Upper lobe of left lung (tissue), 6 donors: ENCODE measurements at regions not wholly inside any gene's neighbourhood (a gene's known extent, or its start where the extent isn't known, plus 50 kb on each side); places are given as distances from the start of the nearest gene placed in this dataset.

Source experiments
- ATAC-seq, 2 donors: fragments of 200-7000 bp; cut with Tn5 transposase; one replicate each; pipeline ENCODE4 v1.9.1; 2022; ENCODE audit warnings: mild to moderate bottlenecking in 2 of 2, moderate library complexity in 2 of 2; ENCODE audit not compliant: low FRiP score in 2 of 2
- DNase-seq, 2 donors: peaks; one replicate each; pipeline ENCODE4 v3.0.0-alpha.2; 2019 to 2020
- H3K27ac ChIP-seq, 4 donors: fragments of 200-600 bp; sonication (generic); one replicate each; pipeline ENCODE4 v1.5.1; 2016 to 2019
- H3K27me3 ChIP-seq, 4 donors: fragments of 200-600 bp; sonication (generic); one replicate each; pipeline ENCODE4 v1.5.1; 2017 to 2019
- H3K36me3 ChIP-seq, 4 donors: fragments of 200-600 bp; sonication (generic); one replicate each; pipeline ENCODE4 v1.5.1; 2016 to 2019
- H3K4me1 ChIP-seq, 4 donors: fragments of 200-600 bp; sonication (generic); one replicate each; pipeline ENCODE4 v1.5.1; 2018 to 2019
- H3K4me3 ChIP-seq, 4 donors: fragments of 200-600 bp; sonication (generic); one replicate each; pipeline ENCODE4 v1.5.1; 2017 to 2019; ENCODE audit warnings: mild to moderate bottlenecking in 2 of 4, moderate library complexity in 1 of 4
- H3K9me3 ChIP-seq, 4 donors: fragments of 200-600 bp; sonication (generic); one replicate each; pipeline ENCODE4 v1.5.1; 2018 to 2019
- CTCF ChIP-seq, 6 experiments: fragments of 450-650 bp in 4 of 6; fragments of 200-600 bp in 2 of 6; sonication (generic) in 2 of 6; IDR thresholded peaks; one replicate each; pipeline ENCODE4 v1.5.1; 2016 to 2019; ENCODE audit warnings: antibody characterized with exemption in 6 of 6
- EP300 ChIP-seq, 4 donors: sonication (generic); formaldehyde crosslinking; IDR thresholded peaks; one replicate each; pipeline ENCODE4 v1.5.1; 2017; ENCODE audit warnings: antibody characterized with exemption in 4 of 4, control low read depth in 2 of 4
- POLR2A ChIP-seq, 4 donors: fragments of 450-650 bp; IDR thresholded peaks; one replicate each; pipeline ENCODE4 v1.5.1; 2016 to 2017; ENCODE audit warnings: antibody characterized with exemption in 4 of 4, mild to moderate bottlenecking in 2 of 4
- POLR2AphosphoS5 ChIP-seq, 2 donors: sonication (generic); formaldehyde crosslinking; IDR thresholded peaks; one replicate each; pipeline ENCODE4 v1.5.1; 2017; ENCODE audit warnings: antibody characterized with exemption in 2 of 2
- WGBS, 2 donors: methylation state at CpG; one replicate each; pipeline ENCODE4 v1.1.5; 2017 to 2018; 5-methylcytosine and 5-hydroxymethylcytosine counted together
- donor health status: DM: no; HTN: no; CAD: no; lungs with moderate emphysema.
- donor health status: DM: no; HTN: yes; CAD: no; lungs with severe emphysema.

DNA sequence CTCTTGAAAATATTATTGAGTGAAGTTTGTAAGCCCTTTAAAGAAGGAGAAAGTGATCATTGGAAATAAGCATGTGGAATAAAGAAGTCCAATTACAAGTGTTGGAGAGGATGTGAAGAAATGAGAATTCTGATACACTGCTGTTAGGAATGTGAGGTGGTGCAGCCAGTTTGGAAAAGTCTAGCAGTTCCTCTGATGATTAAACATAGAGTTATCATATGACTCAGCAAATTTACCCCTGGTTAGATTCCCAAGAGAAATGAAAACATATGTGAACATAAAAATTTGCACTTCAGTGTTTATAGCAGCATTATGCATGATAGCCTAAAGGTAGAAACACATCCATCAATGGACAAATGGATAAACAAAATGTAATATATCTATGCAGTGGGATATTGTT is 319.9 kb downstream of the AEBP2 start:
- DNase-seq = no peak
- ATAC-seq = no peak

GRCh38 chr12:19760611-19761010 is 321.3 kb downstream of the AEBP2 start:
- Histone ChIP-seq H3K9me3 (no peaks in the 10 kb centered on the region), H3K27me3 (no peaks in the 10 kb centered on the region), H3K27ac (no peak overlapping the region), H3K36me3 (no peaks in the 10 kb centered on the region), H3K4me1 (no peaks in the 10 kb centered on the region), H3K4me3 (no peak overlapping the region)
- ATAC-seq = no peak
- TF ChIP-seq CTCF (IDR thresholded peaks at IDR 0.05) (no peak), EP300 (IDR thresholded peaks at IDR 0.05) (no peak), POLR2AphosphoS5 (IDR thresholded peaks at IDR 0.05) (no peak), POLR2A (IDR thresholded peaks at IDR 0.05) (no peak)
- WGBS, 2 donors = 86 to 91% methylated on average over 2 of the region's 2 CpGs
- DNase-seq = no peak

More for the DNA sequence above, 319.9 kb downstream of the AEBP2 start:
- no peaks in the 10 kb centered on the region for H3K36me3 ChIP-seq
- H3K27me3 ChIP-seq = no peaks in the 10 kb centered on the region
- no peak overlapping the region for H3K4me3 ChIP-seq
- TF ChIP-seq POLR2AphosphoS5 (IDR thresholded peaks at IDR 0.05) (no peak), POLR2A (IDR thresholded peaks at IDR 0.05) (no peak), CTCF (IDR thresholded peaks at IDR 0.05) (no peak), EP300 (IDR thresholded peaks at IDR 0.05) (no peak)
- no peaks in the 10 kb centered on the region for H3K9me3 ChIP-seq
- H3K4me1 ChIP-seq = no peaks in the 10 kb centered on the region
- H3K27ac ChIP-seq = no peak overlapping the region

GRCh38 chr12:19761463-19761862 is 322.2 kb downstream of the AEBP2 start:
- no peak overlapping the region for H3K4me3 ChIP-seq
- no peaks in the 10 kb centered on the region for H3K27me3 ChIP-seq
- no peak for DNase-seq
- TF ChIP-seq POLR2A (IDR thresholded peaks at IDR 0.05) = no peak
- ATAC-seq = peak in 1 of 2 donors; percentile 38
- no peaks in the 10 kb centered on the region for H3K9me3 ChIP-seq
- no peak overlapping the region for H3K27ac ChIP-seq
- 69 to 82% methylated on average over 1 of the region's 1 CpG for WGBS, 2 donors
- no peaks in the 10 kb centered on the region for H3K4me1 ChIP-seq
- H3K36me3 ChIP-seq = no peaks in the 10 kb centered on the region

- TF ChIP-seq POLR2AphosphoS5 (IDR thresholded peaks at IDR 0.05) = no peak
- Histone ChIP-seq H3K4me1 (no peaks in the 10 kb centered on the region), H3K36me3 (no peaks in the 10 kb centered on the region), H3K4me3 (no peak overlapping the region), H3K9me3 (no peaks in the 10 kb centered on the region), H3K27ac (no peak overlapping the region), H3K27me3 (no peaks in the 10 kb centered on the region)
- no peak for DNase-seq
- no peak for ATAC-seq
- WGBS, 2 donors = 75% methylated on average over 1 of the region's 1 CpG; no CpG with 5 or more reads in 1 of the 2 donors
These were observed 324.2 kb downstream of the AEBP2 start for GRCh38 chr12:19763488-19763887.

GRCh38 chr12:19764408-19764807 is 325.1 kb downstream of the AEBP2 start:
- H3K36me3 ChIP-seq = no peaks in the 10 kb centered on the region
- DNase-seq (no peak), ATAC-seq (no peak)
- no peaks in the 10 kb centered on the region for H3K27me3 ChIP-seq
- TF ChIP-seq CTCF (IDR thresholded peaks at IDR 0.05) (no peak), EP300 (IDR thresholded peaks at IDR 0.05) (no peak), POLR2AphosphoS5 (IDR thresholded peaks at IDR 0.05) (no peak), POLR2A (IDR thresholded peaks at IDR 0.05) (no peak)
- H3K27ac ChIP-seq = no peak overlapping the region
- no peak overlapping the region for H3K4me3 ChIP-seq
- no peaks in the 10 kb centered on the region for H3K9me3 ChIP-seq
- 81 to 84% methylated on average over 3 of the region's 3 CpGs for WGBS, 2 donors
- no peaks in the 10 kb centered on the region for H3K4me1 ChIP-seq

DNA sequence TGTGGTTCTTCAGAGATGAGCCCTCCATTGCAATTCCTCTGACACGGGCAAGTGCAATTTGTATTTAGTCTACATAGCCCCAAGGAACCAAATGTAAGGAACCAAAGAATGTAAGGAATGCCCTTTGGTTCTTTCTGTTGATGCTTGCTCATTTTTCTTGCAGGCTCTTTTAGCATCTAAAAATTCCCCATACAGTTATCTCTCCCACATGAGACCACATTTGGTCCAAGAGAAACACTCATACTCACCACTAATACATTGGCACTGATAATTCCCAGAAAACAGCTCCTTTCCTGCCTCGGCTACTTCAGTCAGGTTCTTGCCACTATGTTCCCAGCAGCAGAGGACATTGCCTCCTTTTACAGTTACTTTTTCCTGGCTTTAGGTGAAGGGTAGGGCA is 332.6 kb downstream of the AEBP2 start:
- H3K4me3 ChIP-seq = no peak overlapping the region
- no peaks in the 10 kb centered on the region for H3K36me3 ChIP-seq
- DNase-seq (no peak), ATAC-seq (no peak)
- TF ChIP-seq CTCF (IDR thresholded peaks at IDR 0.05) (no peak), EP300 (IDR thresholded peaks at IDR 0.05) (no peak), POLR2A (IDR thresholded peaks at IDR 0.05) (no peak)
- 47 to 52% methylated on average over 2 of the region's 2 CpGs for WGBS, 2 donors
- no peaks in the 10 kb centered on the region for H3K9me3 ChIP-seq
- H3K27me3 ChIP-seq = no peaks in the 10 kb centered on the region
- no peaks in the 10 kb centered on the region for H3K4me1 ChIP-seq
- H3K27ac ChIP-seq = no peak overlapping the region
